ENCODE measurements at regions not wholly inside any gene's neighbourhood (a gene's known extent, or its start where the extent isn't known, plus 50 kb on each side); places are given as distances from the start of the nearest gene placed in this dataset.

- Histone ChIP-seq H4K20me1 (ENCODE audit: control insufficient read depth, insufficient read depth) (no peaks in the 10 kb centered on the region), H3K9me3 (replicated peaks; ENCODE audit: control insufficient read depth, insufficient read depth, low read length) (no peaks in the 10 kb centered on the region), H3K36me3 (ENCODE audit: control insufficient read depth in 2 of 2, insufficient read depth in 2 of 2, low read length in 1 of 2) (no peaks in the 10 kb centered on the region), H3K27ac (ENCODE audit: control insufficient read depth, insufficient read depth) (no peak overlapping the region), H3K79me2 (ENCODE audit: control insufficient read depth, insufficient read depth, low read length) (no peaks in the 10 kb centered on the region), H3K27me3 (replicated peaks in 1 of 2; ENCODE audit: control insufficient read depth in 2 of 2, insufficient read depth in 2 of 2, low read length in 1 of 2) (no peaks in the 10 kb centered on the region; a peak in 1 of 4 replicates), H3K4me2 (ENCODE audit: control insufficient read depth, insufficient read depth) (no peak overlapping the region), H3K4me1 (ENCODE audit: control insufficient read depth, insufficient read depth, low read length) (no peaks in the 10 kb centered on the region), H2AFZ (ENCODE audit: control insufficient read depth, low read depth, low read length) (no peak overlapping the region), H3K4me3 (no peak overlapping the region), H3K9ac (ENCODE audit: control insufficient read depth, insufficient read depth, low read length) (no peak overlapping the region)
- POLR2A ChIA-PET: no interaction called here
- CTCF ChIA-PET: no interaction called here
- FAIRE-seq (no peak), DNase-seq (ENCODE audit: low read depth, low spot score) (no peak), ATAC-seq (peak; percentile 52)
- in situ Hi-C loops (cut with MboI): no loop called here
- no TSS peak for BruUV-seq (replicated peaks)
- no peak for TF ChIP-seq SP1 (IDR thresholded peaks at IDR 0.05; ENCODE audit: low read depth, low read length)
- RAD21 ChIA-PET (ENCODE audit: unreplicated experiment): no interaction called here
- 29% methylated on average over 4 of the region's 4 CpGs for WGBS (ENCODE audit: insufficient coverage, insufficient replicate concordance, low lambda C conversion rate, missing lambda C conversion rate)
- intact Hi-C loops (cut with micrococcal nuclease; ENCODE audit: unreplicated experiment): no loop called here
- SMC1A ChIA-PET (ENCODE audit: uncharacterized antibody, unreplicated experiment): interaction anchor here (0.8 kb wide), 1 partner anchor 9 kb away, joined by 3 read pairs; no protein-coding TSS in a partner anchor
Observed at GRCh38 chr7:26526265-26526587, 234.6 kb downstream of the SNX10 start.

- peak; percentile 84 for TF ChIP-seq RELB (IDR thresholded peaks at IDR 0.05; ENCODE audit: low read depth)
- peak in 1 of 2 experiments; percentile 17; a peak in 1 of 4 replicates for TF ChIP-seq IKZF2 (IDR thresholded peaks at IDR 0.05)
- no peak for TF ChIP-seq BCL3 (IDR thresholded peaks at IDR 0.05; ENCODE audit: borderline replicate concordance, insufficient read depth, low read depth, low read length, poor library complexity, severe bottlenecking)
- TF ChIP-seq EGR1 (IDR thresholded peaks at IDR 0.05; ENCODE audit: borderline replicate concordance in 1 of 2, low read depth in 2 of 2, low read length in 2 of 2): no peak
- no peak for TF ChIP-seq PBX3 (IDR thresholded peaks at IDR 0.05; ENCODE audit: insufficient replicate concordance, low read depth, low read length)
- peak; percentile 28 for TF ChIP-seq MEF2B (IDR thresholded peaks at IDR 0.05; ENCODE audit: partially characterized antibody, poor library complexity, severe bottlenecking)
- peak; percentile 69; the same call in 1 of the 2 replicates for TF ChIP-seq RAD51 (IDR thresholded peaks at IDR 0.05)
- TF ChIP-seq MTA2 (IDR thresholded peaks at IDR 0.05; ENCODE audit: low read depth): peak; percentile 74
- TF ChIP-seq CHD1 (IDR thresholded peaks at IDR 0.05; ENCODE audit: low read depth, low read length): no peak
- TF ChIP-seq SPI1 (IDR thresholded peaks at IDR 0.05; ENCODE audit: borderline replicate concordance, insufficient read depth, low read depth, low read length): 0 out of 2 replicates have a peak, but pooled peaks have one; percentile 20
- TF ChIP-seq NBN (IDR thresholded peaks at IDR 0.05): no peak
- peak; percentile 51; the same call in 1 of the 2 replicates for TF ChIP-seq ATF7 (IDR thresholded peaks at IDR 0.05; ENCODE audit: low read depth)
- H3K27me3 ChIP-seq (replicated peaks in 1 of 2; ENCODE audit: control insufficient read depth in 2 of 2, insufficient read depth in 2 of 2, low read length in 1 of 2): no peaks in the 10 kb centered on the region; a peak in 1 of 4 replicates
- ATAC-seq: peak; percentile 67
Observed at GRCh38 chr7:26531926-26532325, 240.3 kb downstream of the SNX10 start.

More at GRCh38 chr7:26531926-26532325, 240.3 kb downstream of the SNX10 start:
- Histone ChIP-seq H3K9ac (ENCODE audit: control insufficient read depth, insufficient read depth, low read length) (no peak overlapping the region), H3K4me2 (ENCODE audit: control insufficient read depth, insufficient read depth) (no peak overlapping the region), H3K4me1 (ENCODE audit: control insufficient read depth, insufficient read depth, low read length) (no peaks in the 10 kb centered on the region), H2AFZ (ENCODE audit: control insufficient read depth, low read depth, low read length) (no peak overlapping the region), H4K20me1 (ENCODE audit: control insufficient read depth, insufficient read depth) (no peaks in the 10 kb centered on the region), H3K9me3 (replicated peaks; ENCODE audit: control insufficient read depth, insufficient read depth, low read length) (no peaks in the 10 kb centered on the region), H3K27ac (ENCODE audit: control insufficient read depth, insufficient read depth) (no peak overlapping the region), H3K4me3 (no peak overlapping the region), H3K79me2 (ENCODE audit: control insufficient read depth, insufficient read depth, low read length) (no peaks in the 10 kb centered on the region), H3K36me3 (ENCODE audit: control insufficient read depth in 2 of 2, insufficient read depth in 2 of 2, low read length in 1 of 2) (no peaks in the 10 kb centered on the region)
- no TSS peak for BruUV-seq (replicated peaks)
- POLR2A ChIA-PET: interaction anchor here (1.3 kb wide), 1 partner anchor 9 kb away, joined by 3 read pairs; no protein-coding TSS in a partner anchor
- FAIRE-seq (no peak), DNase-seq (ENCODE audit: low read depth, low spot score) (no peak)
- in situ Hi-C loops (cut with MboI) (no loop called here), intact Hi-C loops (cut with micrococcal nuclease; ENCODE audit: unreplicated experiment) (no loop called here)
- CTCF ChIA-PET: interaction anchor here (0.8 to 1.2 kb wide), 5 partner anchors 9 to 330 kb away, joined by 3 to 6 read pairs (median 3); partner anchors contain the start of gene CBX3
- WGBS (ENCODE audit: insufficient coverage, insufficient replicate concordance, low lambda C conversion rate, missing lambda C conversion rate): 0% methylated on average over 1 of the region's 1 CpG
- SMC1A ChIA-PET (ENCODE audit: uncharacterized antibody, unreplicated experiment): interaction anchor here (0.9 to 1.5 kb wide), 5 partner anchors 19 to 162 kb away, joined by 4 read pairs; no protein-coding TSS in a partner anchor
- RAD21 ChIA-PET (ENCODE audit: unreplicated experiment): no interaction called here

All from GM12878 (cell line).